Cardiac muscle cell (in vitro differentiated cells and primary cell): ENCODE measurements at regions not wholly inside any gene's neighbourhood (a gene's known extent, or its start where the extent isn't known, plus 50 kb on each side); places are given as distances from the start of the nearest gene placed in this dataset.
"Not testable (repeated sequence)": the region's sequence is repeated elsewhere in the genome, so short reads cannot be mapped to it uniquely, and the experiment has no call there.

Experiments used
- DNase-seq, 2 donors: peaks; one replicate each; pipeline versions ENCODE4 v3.0.0 to v3.0.0-alpha.2; 2010 to 2017; ENCODE audit warnings: low read depth in 1 of 2, low spot score in 1 of 2
- H3K27ac ChIP-seq: fragments of 200-600 bp; sonication (generic); 2 replicates; pipeline ENCODE4 v1.5.1; 2016
- H3K27me3 ChIP-seq: fragments of 200-600 bp; sonication (generic); 2 replicates; pipeline ENCODE4 v1.6.0; 2016; ENCODE audit warnings: control low read depth
- H3K36me3 ChIP-seq: fragments of 200-600 bp; sonication (generic); 2 replicates; pipeline ENCODE4 v1.5.1; 2016; ENCODE audit warnings: control low read depth
- H3K4me1 ChIP-seq: fragments of 200-600 bp; sonication (generic); 2 replicates; pipeline ENCODE4 v1.8.1; 2017; ENCODE audit warnings: low read depth, mild to moderate bottlenecking, mixed run types
- H3K4me3 ChIP-seq: fragments of 200-600 bp; sonication (generic); 2 replicates; pipeline ENCODE4 v1.5.1; 2016; ENCODE audit warnings: mild to moderate bottlenecking
- H3K9me3 ChIP-seq: fragments of 200-600 bp; sonication (generic); 2 replicates; pipeline ENCODE4 v1.5.1; 2017; ENCODE audit warnings: low read depth, mild to moderate bottlenecking, control low read depth
- TF ChIP-seq, protein P1 (sequence below): IDR thresholded peaks from 2 replicates; pipeline ENCODE4 v1.5.1; 2012; ENCODE audit warnings: low read depth, mild to moderate bottlenecking, low read length

DNA sequence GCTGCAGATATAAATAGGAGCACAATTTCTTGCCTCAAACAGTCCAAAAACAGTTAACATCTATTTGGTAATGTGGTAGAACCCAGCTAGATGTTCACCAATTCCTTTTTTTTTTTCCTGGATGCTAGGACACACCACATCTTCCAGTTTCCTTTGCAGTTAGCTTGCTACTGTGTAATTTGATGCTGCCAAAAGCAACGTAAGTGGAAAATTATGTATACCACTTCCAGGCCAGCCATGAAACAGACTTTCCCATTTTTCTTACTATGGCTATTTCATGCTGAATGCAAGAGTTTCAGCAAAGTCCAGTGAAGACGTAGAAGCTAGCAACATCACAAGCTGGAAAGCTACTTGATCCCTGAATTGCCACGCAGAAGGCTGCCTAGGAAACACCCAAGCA lies 667.2 kb downstream of the TLE1 start:
- TF ChIP-seq, protein P1, sequence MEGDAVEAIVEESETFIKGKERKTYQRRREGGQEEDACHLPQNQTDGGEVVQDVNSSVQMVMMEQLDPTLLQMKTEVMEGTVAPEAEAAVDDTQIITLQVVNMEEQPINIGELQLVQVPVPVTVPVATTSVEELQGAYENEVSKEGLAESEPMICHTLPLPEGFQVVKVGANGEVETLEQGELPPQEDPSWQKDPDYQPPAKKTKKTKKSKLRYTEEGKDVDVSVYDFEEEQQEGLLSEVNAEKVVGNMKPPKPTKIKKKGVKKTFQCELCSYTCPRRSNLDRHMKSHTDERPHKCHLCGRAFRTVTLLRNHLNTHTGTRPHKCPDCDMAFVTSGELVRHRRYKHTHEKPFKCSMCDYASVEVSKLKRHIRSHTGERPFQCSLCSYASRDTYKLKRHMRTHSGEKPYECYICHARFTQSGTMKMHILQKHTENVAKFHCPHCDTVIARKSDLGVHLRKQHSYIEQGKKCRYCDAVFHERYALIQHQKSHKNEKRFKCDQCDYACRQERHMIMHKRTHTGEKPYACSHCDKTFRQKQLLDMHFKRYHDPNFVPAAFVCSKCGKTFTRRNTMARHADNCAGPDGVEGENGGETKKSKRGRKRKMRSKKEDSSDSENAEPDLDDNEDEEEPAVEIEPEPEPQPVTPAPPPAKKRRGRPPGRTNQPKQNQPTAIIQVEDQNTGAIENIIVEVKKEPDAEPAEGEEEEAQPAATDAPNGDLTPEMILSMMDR: no peak
- H3K27ac ChIP-seq: no peak overlapping the region
- DNase-seq: peak in 1 of 2 donors; percentile 5
- H3K4me3 ChIP-seq: no peak overlapping the region
- H3K9me3 ChIP-seq: no peaks in the 10 kb centered on the region
- H3K36me3 ChIP-seq: no peaks in the 10 kb centered on the region
- H3K4me1 ChIP-seq: no peaks in the 10 kb centered on the region
- no peaks in the 10 kb centered on the region for H3K27me3 ChIP-seq

DNA sequence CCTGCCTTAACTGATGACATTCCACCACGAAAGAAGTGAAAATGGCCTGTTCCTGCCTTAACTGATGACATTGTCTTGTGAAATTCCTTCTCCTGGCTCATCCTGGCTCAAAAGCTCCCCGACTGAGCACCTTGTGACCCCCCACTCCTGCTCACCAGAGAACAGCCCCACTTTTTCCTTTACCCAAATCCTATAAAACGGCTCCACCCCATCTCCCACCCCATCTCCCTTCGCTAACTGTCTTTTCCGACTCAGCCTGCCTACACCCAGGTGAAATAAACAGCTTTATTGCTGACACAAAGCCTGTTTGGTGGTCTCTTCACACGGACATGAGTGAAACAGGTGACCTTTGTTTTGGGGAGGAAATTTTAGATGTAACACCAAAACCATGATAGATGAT lies 674.4 kb downstream of the TLE1 start:
- H3K36me3 ChIP-seq, DNase-seq, H3K9me3 ChIP-seq, H3K4me1 ChIP-seq, H3K27me3 ChIP-seq, H3K27ac ChIP-seq, H3K4me3 ChIP-seq: not testable (repeated sequence)

DNA sequence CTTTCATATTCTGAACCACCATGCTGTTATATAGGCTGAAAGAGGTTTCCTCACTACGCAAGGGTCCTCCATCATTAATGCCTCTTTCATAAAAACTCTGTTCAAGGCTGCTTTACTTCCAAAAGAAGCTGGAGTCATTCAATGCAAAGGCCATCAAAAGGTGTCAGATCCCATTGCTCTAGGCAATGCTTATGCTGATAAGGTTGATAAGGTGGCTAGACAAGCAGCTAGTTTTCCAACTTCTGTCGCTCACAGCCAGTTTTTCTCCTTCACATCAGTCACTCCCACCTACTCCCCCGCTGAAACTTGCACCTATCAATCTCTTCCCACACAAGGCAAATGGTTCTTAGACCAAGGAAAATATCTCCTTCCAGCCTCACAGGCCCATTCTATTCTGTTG lies 676.2 kb downstream of the TLE1 start:
- H3K27me3 ChIP-seq, H3K4me3 ChIP-seq, DNase-seq, H3K4me1 ChIP-seq, H3K9me3 ChIP-seq, H3K27ac ChIP-seq, H3K36me3 ChIP-seq: not testable (repeated sequence)

DNA sequence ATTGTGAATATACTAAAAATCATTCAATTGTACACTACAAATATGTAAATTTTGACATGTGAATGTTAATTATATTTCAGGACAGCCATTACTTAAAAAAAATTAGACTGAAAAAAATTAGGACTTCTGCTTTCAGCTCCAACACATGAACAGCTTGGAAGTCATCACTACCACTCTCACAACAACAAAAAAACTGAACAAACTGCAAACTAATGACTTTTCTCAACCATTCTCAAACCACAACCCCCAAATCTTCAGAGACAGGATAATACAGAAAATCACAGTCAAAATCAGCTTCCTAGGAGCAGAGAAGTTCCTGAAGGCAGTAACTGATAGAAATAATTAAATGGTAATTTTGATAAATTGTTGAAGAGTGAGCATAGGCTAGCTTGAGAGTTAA lies 686.4 kb downstream of the TLE1 start:
- Histone ChIP-seq H3K9me3 (no peaks in the 10 kb centered on the region), H3K36me3 (no peaks in the 10 kb centered on the region)

DNA sequence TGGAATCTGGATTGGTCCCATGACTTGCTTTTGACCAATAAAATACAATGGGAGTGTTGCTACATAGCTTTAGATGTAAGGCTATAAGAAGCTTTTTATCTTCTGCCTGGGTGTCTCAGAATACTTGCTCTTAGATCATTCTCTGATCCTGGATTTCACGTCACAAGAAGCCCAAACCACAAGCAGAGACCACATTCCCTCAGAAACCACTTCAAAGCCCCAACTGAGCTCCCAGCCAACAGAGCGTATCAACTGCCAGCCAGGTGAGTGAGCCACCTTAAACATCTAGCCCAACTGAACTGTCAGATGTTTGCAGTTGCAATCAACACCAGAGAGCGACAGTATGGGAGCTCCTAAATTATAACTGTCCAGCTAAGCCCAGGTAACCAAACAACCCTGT lies 687.1 kb downstream of the TLE1 start:
- no peak overlapping the region for H3K27ac ChIP-seq
- H3K27me3 ChIP-seq: no peaks in the 10 kb centered on the region
- no peak overlapping the region for H3K4me3 ChIP-seq
- DNase-seq: no peak
- H3K36me3 ChIP-seq: no peaks in the 10 kb centered on the region
- no peaks in the 10 kb centered on the region for H3K9me3 ChIP-seq
- H3K4me1 ChIP-seq: no peaks in the 10 kb centered on the region
- TF ChIP-seq, protein P1: no peak

More for the DNA sequence above, 686.4 kb downstream of the TLE1 start:
- Histone ChIP-seq H3K4me1 (no peaks in the 10 kb centered on the region), H3K27ac (no peak overlapping the region), H3K4me3 (no peak overlapping the region), H3K27me3 (no peaks in the 10 kb centered on the region)
- no peak for DNase-seq
- TF ChIP-seq, protein P1: no peak

DNA sequence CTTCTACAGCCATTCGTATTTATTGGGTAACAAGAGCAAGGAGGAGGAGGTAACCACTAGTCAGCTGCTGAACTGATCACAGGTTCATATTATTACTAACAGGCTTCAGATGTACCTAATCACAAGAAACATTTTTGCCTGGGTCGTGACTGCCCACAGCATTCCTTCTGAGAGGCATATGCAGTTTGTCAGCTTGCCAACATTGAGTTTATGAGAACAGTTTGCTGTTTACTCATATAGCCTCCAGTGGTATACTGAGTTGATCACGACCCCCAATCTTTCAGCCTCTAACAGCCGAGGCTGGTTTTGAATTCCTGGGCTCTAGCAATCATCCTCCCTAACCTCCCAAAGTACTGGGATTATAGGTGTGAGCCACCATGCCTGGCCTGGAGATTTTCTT lies 693.6 kb downstream of the TLE1 start:
- Histone ChIP-seq H3K4me3 (no peak overlapping the region), H3K27me3 (no peaks in the 10 kb centered on the region), H3K36me3 (no peaks in the 10 kb centered on the region), H3K9me3 (no peaks in the 10 kb centered on the region), H3K27ac (no peak overlapping the region), H3K4me1 (no peaks in the 10 kb centered on the region)
- TF ChIP-seq, protein P1: no peak
- DNase-seq: peak in 1 of 2 donors; percentile 44

DNA sequence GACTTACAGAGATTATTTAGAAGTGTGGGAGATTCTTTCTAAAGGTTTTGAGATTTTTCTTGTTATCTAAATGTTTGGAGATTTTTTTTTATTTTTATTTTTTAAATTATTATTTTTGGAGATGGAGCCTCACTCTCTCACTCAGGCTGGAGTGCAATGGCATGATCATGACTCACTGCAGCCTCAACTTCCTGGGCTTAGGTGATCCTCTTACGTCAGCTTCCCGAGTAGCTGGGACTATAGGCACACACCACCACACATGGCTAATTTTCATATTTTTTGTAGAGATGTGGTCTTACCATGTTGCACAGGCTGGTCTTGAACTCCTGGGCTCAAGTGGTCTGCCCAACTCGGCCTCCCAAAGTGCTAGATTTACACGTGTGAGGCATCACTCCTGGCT lies 694.5 kb downstream of the TLE1 start:
- Histone ChIP-seq H3K4me1 (no peaks in the 10 kb centered on the region), H3K9me3 (no peaks in the 10 kb centered on the region), H3K36me3 (no peaks in the 10 kb centered on the region), H3K27me3 (no peaks in the 10 kb centered on the region), H3K4me3 (no peak overlapping the region), H3K27ac (no peak overlapping the region)
- peak in 1 of 2 donors; percentile 49 for DNase-seq
- TF ChIP-seq, protein P1: no peak

DNA sequence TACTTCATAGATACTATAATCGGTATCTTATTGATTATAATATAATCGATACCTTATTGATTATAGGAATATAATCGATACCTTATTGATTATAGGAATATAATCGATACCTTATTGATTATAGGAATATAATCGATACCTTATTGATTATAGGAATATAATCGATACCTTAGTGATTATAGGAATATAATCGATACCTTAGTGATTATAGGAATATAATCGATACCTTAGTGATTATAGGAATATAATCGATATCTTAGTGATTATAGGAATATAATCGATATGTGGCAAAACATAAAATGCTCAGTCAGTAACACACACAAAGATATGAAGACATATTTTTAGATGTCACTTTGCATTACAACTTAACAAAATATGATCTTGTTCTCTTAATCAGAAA lies 703.8 kb downstream of the TLE1 start:
- not testable (repeated sequence) for H3K4me1 ChIP-seq, H3K27me3 ChIP-seq, H3K9me3 ChIP-seq, H3K4me3 ChIP-seq, H3K27ac ChIP-seq, DNase-seq, H3K36me3 ChIP-seq
